Type B pancreatic cell (in vitro differentiated cells): ENCODE measurements at regions not wholly inside any gene's neighbourhood (a gene's known extent, or its start where the extent isn't known, plus 50 kb on each side); places are given as distances from the start of the nearest gene placed in this dataset.

Source experiments
- DNase-seq: peaks from one replicate; pipeline ENCODE4 v3.0.0; 2021; ENCODE audit warnings: mixed read lengths; ENCODE audit not compliant: unreplicated experiment; ENCODE audit errors: extremely low spot score
- H3K27ac Mint-ChIP-seq: 2 replicates; pipeline ENCODE4 v1.8.0; 2021; ENCODE audit warnings: mild to moderate bottlenecking, mixed read lengths
- H3K27me3 Mint-ChIP-seq: 2 replicates; pipeline ENCODE4 v1.8.0; 2021; ENCODE audit warnings: mixed read lengths
- H3K36me3 Mint-ChIP-seq: 2 replicates; pipeline ENCODE4 v1.8.0; 2021; ENCODE audit warnings: mixed read lengths
- H3K4me1 Mint-ChIP-seq: one replicate; pipeline ENCODE4 v1.8.0; 2021; ENCODE audit warnings: mixed read lengths; ENCODE audit not compliant: unreplicated experiment
- H3K4me3 Mint-ChIP-seq: 2 replicates; pipeline ENCODE4 v1.8.0; 2021; ENCODE audit warnings: mild to moderate bottlenecking, mixed read lengths
- H3K9me3 Mint-ChIP-seq: 2 replicates; pipeline ENCODE4 v1.8.0; 2021; ENCODE audit warnings: mixed read lengths
- TF ChIP-seq, protein P1 (sequence below): fragments of 200-600 bp; sonication (generic); conservative IDR thresholded peaks from 2 replicates; pipeline ENCODE4 v1.5.0; 2021; ENCODE audit warnings: antibody characterized with exemption, mild to moderate bottlenecking

GRCh38 chr2:217276433-217276832 is 416.6 kb upstream of the TNP1 start:
- no peak overlapping the region for H3K27ac Mint-ChIP-seq

GRCh38 chr2:217275091-217275490 is 415.2 kb upstream of the TNP1 start:
- Mint-ChIP-seq H3K4me1 (peaks cover 32% of the 10 kb centered on the region), H3K9me3 (peaks cover 7% of the 10 kb centered on the region), H3K27ac (no peak overlapping the region), H3K27me3 (peaks cover 30% of the 10 kb centered on the region), H3K36me3 (no peaks in the 10 kb centered on the region), H3K4me3 (no peak overlapping the region)
- DNase-seq = no peak
- TF ChIP-seq, protein P1, sequence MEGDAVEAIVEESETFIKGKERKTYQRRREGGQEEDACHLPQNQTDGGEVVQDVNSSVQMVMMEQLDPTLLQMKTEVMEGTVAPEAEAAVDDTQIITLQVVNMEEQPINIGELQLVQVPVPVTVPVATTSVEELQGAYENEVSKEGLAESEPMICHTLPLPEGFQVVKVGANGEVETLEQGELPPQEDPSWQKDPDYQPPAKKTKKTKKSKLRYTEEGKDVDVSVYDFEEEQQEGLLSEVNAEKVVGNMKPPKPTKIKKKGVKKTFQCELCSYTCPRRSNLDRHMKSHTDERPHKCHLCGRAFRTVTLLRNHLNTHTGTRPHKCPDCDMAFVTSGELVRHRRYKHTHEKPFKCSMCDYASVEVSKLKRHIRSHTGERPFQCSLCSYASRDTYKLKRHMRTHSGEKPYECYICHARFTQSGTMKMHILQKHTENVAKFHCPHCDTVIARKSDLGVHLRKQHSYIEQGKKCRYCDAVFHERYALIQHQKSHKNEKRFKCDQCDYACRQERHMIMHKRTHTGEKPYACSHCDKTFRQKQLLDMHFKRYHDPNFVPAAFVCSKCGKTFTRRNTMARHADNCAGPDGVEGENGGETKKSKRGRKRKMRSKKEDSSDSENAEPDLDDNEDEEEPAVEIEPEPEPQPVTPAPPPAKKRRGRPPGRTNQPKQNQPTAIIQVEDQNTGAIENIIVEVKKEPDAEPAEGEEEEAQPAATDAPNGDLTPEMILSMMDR = no peak

More at GRCh38 chr2:217276433-217276832, 416.6 kb upstream of the TNP1 start:
- Mint-ChIP-seq H3K36me3 (no peaks in the 10 kb centered on the region), H3K4me1 (peaks cover 22% of the 10 kb centered on the region), H3K27me3 (peaks cover 26% of the 10 kb centered on the region), H3K9me3 (peaks cover 7% of the 10 kb centered on the region), H3K4me3 (no peak overlapping the region)
- DNase-seq = no peak
- TF ChIP-seq, protein P1 = no peak

DNA sequence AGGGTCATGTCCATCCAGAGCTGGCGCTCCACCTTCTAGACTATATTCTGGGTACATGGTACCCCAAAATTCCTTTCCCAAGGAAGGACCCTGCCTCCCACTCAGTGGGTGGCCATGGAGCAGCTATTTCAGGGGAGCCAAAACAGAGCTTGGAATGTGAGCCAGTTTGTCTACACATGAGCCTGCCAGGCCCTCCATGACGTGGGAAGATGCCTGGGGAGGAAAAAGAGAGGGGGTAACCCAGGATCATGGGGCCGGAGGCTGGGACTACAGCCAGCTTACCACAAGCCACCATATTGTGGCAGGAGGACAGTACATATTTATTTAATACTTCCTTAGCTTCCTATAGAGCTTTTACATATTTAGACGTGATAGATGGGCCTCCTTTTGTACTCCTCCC is 414.7 kb upstream of the TNP1 start:
- peaks cover 34% of the 10 kb centered on the region for H3K4me1 Mint-ChIP-seq
- TF ChIP-seq, protein P1 = no peak
- peaks cover 7% of the 10 kb centered on the region for H3K9me3 Mint-ChIP-seq
- H3K36me3 Mint-ChIP-seq = no peaks in the 10 kb centered on the region
- no peak for DNase-seq
- peaks cover 25% of the 10 kb centered on the region for H3K27me3 Mint-ChIP-seq
- H3K27ac Mint-ChIP-seq = no peak overlapping the region
- H3K4me3 Mint-ChIP-seq = no peak overlapping the region

- Mint-ChIP-seq H3K4me1 (peaks cover 37% of the 10 kb centered on the region), H3K27ac (no peak overlapping the region), H3K9me3 (peaks cover 7% of the 10 kb centered on the region), H3K27me3 (peaks cover 21% of the 10 kb centered on the region), H3K4me3 (no peak overlapping the region), H3K36me3 (no peaks in the 10 kb centered on the region)
- TF ChIP-seq, protein P1 = no peak
- DNase-seq = no peak
Measured at GRCh38 chr2:217273851-217274250, 414.0 kb upstream of the TNP1 start.

- no peak overlapping the region for H3K4me3 Mint-ChIP-seq
- no peak overlapping the region for H3K27ac Mint-ChIP-seq
- H3K4me1 Mint-ChIP-seq = peaks cover 37% of the 10 kb centered on the region
- no peaks in the 10 kb centered on the region for H3K36me3 Mint-ChIP-seq
- H3K9me3 Mint-ChIP-seq = peaks cover 7% of the 10 kb centered on the region
- TF ChIP-seq, protein P1 = no peak
- peaks cover 16% of the 10 kb centered on the region for H3K27me3 Mint-ChIP-seq
- DNase-seq = no peak
Measured at GRCh38 chr2:217273162-217273561, 413.3 kb upstream of the TNP1 start.

DNA sequence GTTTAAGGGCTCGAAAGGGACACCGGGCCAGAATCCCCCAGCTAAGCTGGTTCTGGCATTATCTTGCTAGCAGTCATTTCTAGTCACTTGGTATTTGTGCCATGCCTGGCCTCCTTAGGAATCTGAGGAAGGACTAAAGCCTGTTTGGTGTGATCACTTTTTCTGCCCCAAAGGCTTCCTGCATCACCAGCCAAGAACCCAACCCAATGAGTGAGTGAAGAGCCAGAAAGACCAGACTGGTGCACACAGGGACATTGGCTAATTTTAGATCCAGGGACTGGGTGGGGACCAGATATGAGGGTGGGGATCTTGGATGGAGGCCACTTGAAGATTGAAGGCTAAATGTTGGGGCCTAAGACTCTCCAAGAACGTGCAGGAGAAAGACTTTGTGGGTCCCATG is 411.9 kb upstream of the TNP1 start:
- peak overlapping the region; percentile 48 for H3K4me3 Mint-ChIP-seq
- H3K27me3 Mint-ChIP-seq = peaks cover 14% of the 10 kb centered on the region
- H3K27ac Mint-ChIP-seq = peak overlapping the region; percentile 60

More for the DNA sequence above, 411.9 kb upstream of the TNP1 start:
- DNase-seq = no peak
- Mint-ChIP-seq H3K9me3 (peaks cover 16% of the 10 kb centered on the region), H3K36me3 (peaks cover 4% of the 10 kb centered on the region), H3K4me1 (peaks cover 37% of the 10 kb centered on the region)
- TF ChIP-seq, protein P1 = no peak
